Fibroblast of skin of left quadriceps (primary cell): ENCODE measurements at regions not wholly inside any gene's neighbourhood (a gene's known extent, or its start where the extent isn't known, plus 50 kb on each side); places are given as distances from the start of the nearest gene placed in this dataset.
"Not testable (repeated sequence)": the region's sequence is repeated elsewhere in the genome, so short reads cannot be mapped to it uniquely, and the experiment has no call there.

Experiments
- DNase-seq, 2 experiments: peaks; one replicate each; pipeline ENCODE4 v3.0.0-alpha.2; 2013; ENCODE audit warnings: low read depth in 2 of 2

GRCh38 chr21:19350286-19350685, 946.7 kb upstream of the TMPRSS15 start:
- DNase-seq, result no peak

GRCh38 chr21:19353256-19353655, 949.7 kb upstream of the TMPRSS15 start:
- no peak for DNase-seq

- no peak for DNase-seq
Measured at GRCh38 chr21:19368944-19369343, 965.4 kb upstream of the TMPRSS15 start.

GRCh38 chr21:19392390-19392789, 988.8 kb upstream of the TMPRSS15 start:
- no peak for DNase-seq

GRCh38 chr21:19400223-19400770, 996.7 kb upstream of the TMPRSS15 start:
- no peak for DNase-seq

GRCh38 chr21:19402870-19403269, 999.3 kb upstream of the TMPRSS15 start:
- DNase-seq, result no peak

GRCh38 chr21:19405326-19405725, 1001.7 kb upstream of the TMPRSS15 start:
- no peak for DNase-seq

GRCh38 chr21:19420565-19420964, 1017.0 kb upstream of the TMPRSS15 start:
- no peak for DNase-seq

GRCh38 chr21:19433623-19434022, 1030.0 kb upstream of the TMPRSS15 start:
- DNase-seq, result no peak

- no peak for DNase-seq
Measured at GRCh38 chr21:19440792-19441655, 1037.4 kb upstream of the TMPRSS15 start.

GRCh38 chr21:19458295-19458694, 1054.7 kb upstream of the TMPRSS15 start:
- DNase-seq, result no peak

- no peak for DNase-seq
Measured at GRCh38 chr21:19461481-19462205, 1058.1 kb upstream of the TMPRSS15 start.

- no peak for DNase-seq
Measured at GRCh38 chr21:19463966-19464365, 1060.4 kb upstream of the TMPRSS15 start.

- DNase-seq, result no peak
Measured at GRCh38 chr21:19468991-19469715, 1065.6 kb upstream of the TMPRSS15 start.

- DNase-seq, result no peak
Measured at GRCh38 chr21:19475525-19475924, 1071.9 kb upstream of the TMPRSS15 start.

- DNase-seq, result no peak
Measured at GRCh38 chr21:19489930-19490329, 1086.3 kb upstream of the TMPRSS15 start.

- no peak for DNase-seq
Measured at GRCh38 chr21:19490481-19490880, 1086.9 kb upstream of the TMPRSS15 start.

- not testable (repeated sequence) for DNase-seq
Measured at GRCh38 chr21:19493437-19494241, 1090.1 kb upstream of the TMPRSS15 start.

GRCh38 chr21:19501115-19501514, 1097.5 kb upstream of the TMPRSS15 start:
- no peak for DNase-seq

- no peak for DNase-seq
Measured at GRCh38 chr21:19507682-19508260, 1104.2 kb upstream of the TMPRSS15 start.

- no peak for DNase-seq
Measured at GRCh38 chr21:19508442-19508841, 1104.9 kb upstream of the TMPRSS15 start.
